NCI-H1048 (cell line): ENCODE measurements at regions not wholly inside any gene's neighbourhood (a gene's known extent, or its start where the extent isn't known, plus 50 kb on each side); places are given as distances from the start of the nearest gene placed in this dataset.

Experiments
- DNase-seq: peaks from one replicate; lab custom pipeline; 2025; lab: John Stamatoyannopoulos, UW

GRCh38 chr6:120230008-120230407 is 880.4 kb upstream of the MAN1A1 start:
- DNase-seq, result no peak

- no peak for DNase-seq
Measured at GRCh38 chr6:120228297-120228696, 878.7 kb upstream of the MAN1A1 start.

GRCh38 chr6:120219339-120219738 is 869.8 kb upstream of the MAN1A1 start:
- DNase-seq, result no peak

GRCh38 chr6:120214088-120214499 is 864.5 kb upstream of the MAN1A1 start:
- no peak for DNase-seq

- no peak for DNase-seq
Measured at GRCh38 chr6:120211955-120212792, 862.6 kb upstream of the MAN1A1 start.

- no peak for DNase-seq
Measured at GRCh38 chr6:120202878-120203277, 853.3 kb upstream of the MAN1A1 start.

GRCh38 chr6:120200853-120201252 is 851.3 kb upstream of the MAN1A1 start:
- no peak for DNase-seq

- DNase-seq, result no peak
Measured at GRCh38 chr6:120198033-120198432, 848.5 kb upstream of the MAN1A1 start.

- DNase-seq, result no peak
Measured at GRCh38 chr6:120186080-120186479, 836.5 kb upstream of the MAN1A1 start.

- DNase-seq, result no peak
Measured at GRCh38 chr6:120173250-120173649, 823.7 kb upstream of the MAN1A1 start.

GRCh38 chr6:120164531-120164930 is 815.0 kb upstream of the MAN1A1 start:
- DNase-seq, result no peak

GRCh38 chr6:120157873-120158272 is 808.3 kb upstream of the MAN1A1 start:
- no peak for DNase-seq

- no peak for DNase-seq
Measured at GRCh38 chr6:120147071-120147871, 797.7 kb upstream of the MAN1A1 start.

GRCh38 chr6:120141601-120142000 is 792.0 kb upstream of the MAN1A1 start:
- no peak for DNase-seq

GRCh38 chr6:120137492-120137891 is 787.9 kb upstream of the MAN1A1 start:
- DNase-seq, result no peak

GRCh38 chr6:120129228-120129627 is 779.7 kb upstream of the MAN1A1 start:
- no peak for DNase-seq

- no peak for DNase-seq
Measured at GRCh38 chr6:120122401-120122800, 772.8 kb upstream of the MAN1A1 start.

- DNase-seq, result no peak
Measured at GRCh38 chr6:120116343-120116742, 766.8 kb upstream of the MAN1A1 start.

GRCh38 chr6:120112980-120113379 is 763.4 kb upstream of the MAN1A1 start:
- no peak for DNase-seq

GRCh38 chr6:120111001-120111400 is 761.4 kb upstream of the MAN1A1 start:
- no peak for DNase-seq

GRCh38 chr6:120108061-120108795 is 758.7 kb upstream of the MAN1A1 start:
- no peak for DNase-seq

GRCh38 chr6:120103618-120104017 is 754.1 kb upstream of the MAN1A1 start:
- no peak for DNase-seq
